AG04450 (cell line): ENCODE measurements at regions not wholly inside any gene's neighbourhood (a gene's known extent, or its start where the extent isn't known, plus 50 kb on each side); places are given as distances from the start of the nearest gene placed in this dataset.

ENCODE experiments used
- CTCF ChIA-PET: fragments of 300-600, 350-600 bp; formaldehyde crosslinking; extraction: SDS; loops from one replicate; lab custom pipeline; 2022; ENCODE audit warnings: antibody characterized with exemption, inconsistent platforms; lab: Charles Lee
- POLR2A ChIA-PET: fragments of 350-600 bp; formaldehyde crosslinking; extraction: SDS; loops from one replicate; lab custom pipeline; 2021; ENCODE audit warnings: antibody characterized with exemption, inconsistent platforms; lab: Yijun Ruan, JAX
- DNase-seq: peaks from one replicate; pipeline ENCODE4 v3.0.0-alpha.2; 2011; ENCODE audit warnings: low read depth, low spot score
- H3K27ac ChIP-seq: one replicate; pipeline ENCODE4 v1.5.1; 2012; ENCODE audit warnings: low read depth, low read length, control low read depth
- H3K27me3 ChIP-seq: one replicate; pipeline ENCODE4 v1.6.0; 2012; ENCODE audit warnings: low read length; ENCODE audit not compliant: control insufficient read depth, insufficient read depth
- H3K4me3 ChIP-seq: 2 replicates; pipeline ENCODE4 v1.5.1; 2011; ENCODE audit warnings: mild to moderate bottlenecking, low read depth, low read length, control low read depth
- H3K9me3 ChIP-seq: 2 replicates; pipeline ENCODE4 v1.5.1; 2012; ENCODE audit warnings: low read length; ENCODE audit not compliant: control insufficient read depth, insufficient read depth
- CTCF ChIP-seq: IDR thresholded peaks from 2 replicates; pipeline ENCODE4 v1.5.1; 2011; ENCODE audit warnings: low read depth, low read length, control low read depth, inconsistent platforms

- no peak for DNase-seq
- ChIA-PET CTCF (no interaction called here), POLR2A (no interaction called here)
- Histone ChIP-seq H3K27me3 (no peaks in the 10 kb centered on the region), H3K4me3 (no peak overlapping the region), H3K27ac (no peak overlapping the region), H3K9me3 (no peaks in the 10 kb centered on the region; the same call in 1 of the 2 replicates)
- TF ChIP-seq CTCF: no peak
These were observed 966.6 kb downstream of the HACE1 start for GRCh38 chr6:103893141-103893581.

DNA sequence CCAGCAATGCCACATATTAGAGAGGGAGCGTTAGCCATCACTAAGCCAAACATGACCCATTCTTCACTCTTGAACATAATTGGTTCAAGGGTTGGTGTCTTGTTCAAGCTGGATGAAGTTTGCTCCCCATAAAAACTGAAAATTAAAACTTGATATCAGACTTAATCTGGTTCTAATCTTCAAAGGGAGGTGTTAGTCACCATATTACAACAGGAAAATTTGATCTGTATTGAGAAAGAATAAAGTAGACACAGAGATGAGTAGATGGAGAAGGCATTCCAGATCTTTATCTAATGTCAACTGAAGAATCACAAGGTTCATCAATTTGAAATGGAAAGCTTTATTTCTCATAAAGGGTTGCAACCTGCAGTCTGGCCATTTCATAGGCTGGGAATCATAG is 972.8 kb downstream of the HACE1 start:
- Histone ChIP-seq H3K9me3 (peaks cover 15% of the 10 kb centered on the region), H3K27ac (no peak overlapping the region), H3K4me3 (no peak overlapping the region), H3K27me3 (no peaks in the 10 kb centered on the region)
- no peak for DNase-seq
- ChIA-PET POLR2A (no interaction called here), CTCF (no interaction called here)
- no peak for TF ChIP-seq CTCF

GRCh38 chr6:103885446-103885845 is 974.3 kb downstream of the HACE1 start:
- no peak overlapping the region for H3K4me3 ChIP-seq
- peaks cover 15% of the 10 kb centered on the region for H3K9me3 ChIP-seq
- POLR2A ChIA-PET: no interaction called here
- TF ChIP-seq CTCF: no peak
- CTCF ChIA-PET: no interaction called here
- no peaks in the 10 kb centered on the region for H3K27me3 ChIP-seq
- no peak for DNase-seq
- H3K27ac ChIP-seq: no peak overlapping the region

DNA sequence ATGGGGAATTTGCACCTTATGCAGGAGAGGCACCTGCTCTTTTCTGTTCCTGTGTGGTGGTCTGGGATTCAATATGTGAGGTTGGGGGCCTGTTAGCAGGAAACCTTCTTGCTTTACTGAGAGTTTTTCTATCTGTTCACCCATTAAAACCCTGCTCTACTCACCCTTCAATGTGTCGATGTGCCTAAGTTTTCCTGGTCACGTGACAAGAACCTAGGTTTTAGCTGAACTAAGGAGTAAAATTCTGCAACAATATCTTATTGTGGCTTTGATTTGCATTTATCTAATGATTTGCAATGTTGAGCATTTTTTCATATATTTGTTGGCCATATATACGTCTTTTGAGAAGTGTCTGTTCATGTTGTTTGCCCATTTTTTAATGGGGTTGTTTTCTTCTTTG is 979.9 kb downstream of the HACE1 start:
- H3K4me3 ChIP-seq: no peak overlapping the region
- H3K27me3 ChIP-seq: no peaks in the 10 kb centered on the region
- H3K9me3 ChIP-seq: peaks cover 20% of the 10 kb centered on the region; the same call in 1 of the 2 replicates
- CTCF ChIA-PET: no interaction called here
- no peak overlapping the region for H3K27ac ChIP-seq
- no peak for DNase-seq
- no peak for TF ChIP-seq CTCF
- POLR2A ChIA-PET: no interaction called here

GRCh38 chr6:103875221-103875620 is 984.5 kb downstream of the HACE1 start:
- TF ChIP-seq CTCF: no peak
- H3K27me3 ChIP-seq: no peaks in the 10 kb centered on the region
- peaks cover 15% of the 10 kb centered on the region; the same call in 1 of the 2 replicates for H3K9me3 ChIP-seq
- no peak for DNase-seq
- no peak overlapping the region for H3K4me3 ChIP-seq
- H3K27ac ChIP-seq: no peak overlapping the region
- POLR2A ChIA-PET: no interaction called here
- CTCF ChIA-PET: no interaction called here
